Esophagus squamous epithelium (tissue), 4 donors: ENCODE measurements at regions not wholly inside any gene's neighbourhood (a gene's known extent, or its start where the extent isn't known, plus 50 kb on each side); places are given as distances from the start of the nearest gene placed in this dataset.

Experiments used
- POLR2A ChIP-seq, 4 donors: fragments of 450-650 bp; IDR thresholded peaks; one replicate each; pipeline ENCODE4 v1.6.1; 2017; ENCODE audit warnings: antibody characterized with exemption in 4 of 4, mild to moderate bottlenecking in 4 of 4, moderate library complexity in 3 of 4
- TF ChIP-seq, protein P1 (sequence below), 6 experiments: fragments of 450-650 bp in 4 of 6; fragments of 200-600 bp in 2 of 6; sonication (generic) in 2 of 6; IDR thresholded peaks; one replicate each; pipeline ENCODE4 v1.5.1; 2016 to 2019; ENCODE audit warnings: antibody characterized with exemption in 6 of 6, mild to moderate bottlenecking in 4 of 6, moderate library complexity in 4 of 6

GRCh38 chr13:81745391-81745790 lies 1404.5 kb upstream of the SPRY2 start:
- TF ChIP-seq, protein P1, sequence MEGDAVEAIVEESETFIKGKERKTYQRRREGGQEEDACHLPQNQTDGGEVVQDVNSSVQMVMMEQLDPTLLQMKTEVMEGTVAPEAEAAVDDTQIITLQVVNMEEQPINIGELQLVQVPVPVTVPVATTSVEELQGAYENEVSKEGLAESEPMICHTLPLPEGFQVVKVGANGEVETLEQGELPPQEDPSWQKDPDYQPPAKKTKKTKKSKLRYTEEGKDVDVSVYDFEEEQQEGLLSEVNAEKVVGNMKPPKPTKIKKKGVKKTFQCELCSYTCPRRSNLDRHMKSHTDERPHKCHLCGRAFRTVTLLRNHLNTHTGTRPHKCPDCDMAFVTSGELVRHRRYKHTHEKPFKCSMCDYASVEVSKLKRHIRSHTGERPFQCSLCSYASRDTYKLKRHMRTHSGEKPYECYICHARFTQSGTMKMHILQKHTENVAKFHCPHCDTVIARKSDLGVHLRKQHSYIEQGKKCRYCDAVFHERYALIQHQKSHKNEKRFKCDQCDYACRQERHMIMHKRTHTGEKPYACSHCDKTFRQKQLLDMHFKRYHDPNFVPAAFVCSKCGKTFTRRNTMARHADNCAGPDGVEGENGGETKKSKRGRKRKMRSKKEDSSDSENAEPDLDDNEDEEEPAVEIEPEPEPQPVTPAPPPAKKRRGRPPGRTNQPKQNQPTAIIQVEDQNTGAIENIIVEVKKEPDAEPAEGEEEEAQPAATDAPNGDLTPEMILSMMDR (IDR thresholded peaks at IDR 0.05): no peak
- TF ChIP-seq POLR2A (IDR thresholded peaks at IDR 0.05): no peak
